Stomach (tissue), 8 donors: ENCODE measurements at regions not wholly inside any gene's neighbourhood (a gene's known extent, or its start where the extent isn't known, plus 50 kb on each side); places are given as distances from the start of the nearest gene placed in this dataset.

Experiments
- DNase-seq, 2 donors: peaks; one replicate each; pipeline versions ENCODE4 v3.0.0 to v3.0.0-alpha.2; 2013 to 2019
- H3K27ac ChIP-seq, 5 donors: fragments of 200-600 bp in 4 of 5; sonication (generic) in 4 of 5; one replicate each; pipeline ENCODE4 v1.5.1; 2013 to 2019; ENCODE audit warnings: mild to moderate bottlenecking in 1 of 5, moderate library complexity in 1 of 5
- H3K27me3 ChIP-seq, 3 donors: fragments of 200-600 bp; sonication (generic); one replicate each; pipeline ENCODE4 v1.5.1; 2017 to 2019; ENCODE audit warnings: mixed run types in 1 of 3
- H3K36me3 ChIP-seq, 4 donors: fragments of 200-600 bp; sonication (generic); 1 replicate in 3 of 4; 2 replicates in 1 of 4; pipeline ENCODE4 v1.5.1; 2016 to 2019
- H3K4me1 ChIP-seq, 4 donors: fragments of 200-600 bp; sonication (generic); one replicate each; pipeline ENCODE4 v1.5.1; 2016 to 2019
- H3K4me3 ChIP-seq, 4 donors: fragments of 200-600 bp; sonication (generic) in 3 of 4; one replicate each; pipeline ENCODE4 v1.5.1; 2016 to 2019; ENCODE audit warnings: mild to moderate bottlenecking in 1 of 4
- H3K9me3 ChIP-seq, 4 donors: fragments of 200-600 bp; sonication (generic); one replicate each; pipeline ENCODE4 v1.5.1; 2016 to 2019
- CTCF ChIP-seq, 7 experiments: fragments of 450-650 bp in 4 of 7; fragments of 200-600 bp in 3 of 7; sonication (generic) in 3 of 7; IDR thresholded peaks; one replicate each; pipeline ENCODE4 v1.5.1; 2016 to 2019; ENCODE audit warnings: antibody characterized with exemption in 7 of 7, control low read depth in 2 of 7, mild to moderate bottlenecking in 1 of 7
- EP300 ChIP-seq: sonication (generic); formaldehyde crosslinking; IDR thresholded peaks from one replicate; pipeline ENCODE4 v1.6.1; 2017; ENCODE audit warnings: antibody characterized with exemption
- POLR2A ChIP-seq, 4 donors: fragments of 450-650 bp; IDR thresholded peaks; one replicate each; pipeline ENCODE4 v1.6.1; 2016; ENCODE audit warnings: antibody characterized with exemption in 4 of 4, control low read depth in 2 of 4, mild to moderate bottlenecking in 1 of 4, moderate library complexity in 1 of 4
- POLR2AphosphoS5 ChIP-seq, 3 donors: sonication (generic); formaldehyde crosslinking; IDR thresholded peaks; one replicate each; pipeline ENCODE4 v1.6.1; 2016; ENCODE audit warnings: antibody characterized with exemption in 3 of 3
- WGBS, 5 donors: extraction: QIAGEN DNeasy Blood & Tissue Kit in 3 of 5; methylation state at CpG; one replicate each; pipeline versions ENCODE4 v1.1.5 to v1.1.7; 2013 to 2018; 5-methylcytosine and 5-hydroxymethylcytosine counted together
- intact Hi-C: fragments of 100-400 bp; cut with DNase I; formaldehyde crosslinking; loops from one replicate; pipeline ENCODE4 v1.15.1; 2023; ENCODE audit warnings: low total_unique reads
- donor health status: healthy with polysubstance abuse.
- donor health status: Bipolar disorder and iron deficiency.
- donor health status: healthy.

DNA sequence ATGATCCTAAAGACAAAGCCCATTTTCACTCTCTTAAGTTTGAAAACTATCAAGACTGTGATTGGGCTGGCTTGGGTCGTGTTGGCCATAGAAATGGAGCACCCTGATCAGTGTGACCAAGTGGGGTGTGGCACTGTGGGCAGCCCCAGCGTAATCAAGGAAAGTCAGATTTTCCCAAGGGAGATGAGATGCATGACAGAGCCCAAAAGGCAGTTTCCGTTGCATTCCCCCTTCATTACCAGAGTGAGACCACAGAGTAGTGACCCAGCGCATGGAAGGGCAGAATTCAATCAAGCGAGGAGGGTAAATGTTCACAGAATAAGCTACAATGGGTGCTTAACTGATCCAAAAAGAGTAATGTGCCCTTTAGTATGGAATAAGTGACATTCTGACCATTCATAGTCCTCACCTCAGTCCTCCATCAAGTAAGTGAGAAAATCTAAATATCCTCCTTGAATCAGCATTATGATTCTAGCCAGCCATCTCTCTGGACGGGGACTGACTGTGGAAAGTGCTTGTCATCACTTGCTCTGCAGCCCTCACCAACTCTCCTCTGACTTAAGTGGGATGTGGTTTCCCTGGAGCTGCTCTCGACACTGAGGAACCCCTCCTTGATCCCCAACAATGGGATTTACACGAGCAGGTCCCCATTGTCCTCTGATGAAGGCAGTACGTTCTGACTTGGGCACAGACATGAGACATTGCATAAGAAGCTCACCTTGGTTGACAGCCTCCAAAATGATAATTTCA, 430.5 kb downstream of the OCA2 start:
- intact Hi-C loops: no loop called here
- DNase-seq: no peak
- H3K27ac ChIP-seq: no peak overlapping the region
- H3K4me1 ChIP-seq: peaks cover 0 to 8% (median 4%) of the 10 kb centered on the region in 4 donors
- no peak overlapping the region for H3K4me3 ChIP-seq
- no peaks in the 10 kb centered on the region for H3K36me3 ChIP-seq
- no peak for TF ChIP-seq CTCF (IDR thresholded peaks at IDR 0.05)
- H3K27me3 ChIP-seq: no peaks in the 10 kb centered on the region
- WGBS, 5 donors: 69 to 85% (median 72%) methylated on average over 9 of the region's 9 CpGs
- peaks cover 0 to 6% (median 0%) of the 10 kb centered on the region in 4 donors for H3K9me3 ChIP-seq

DNA sequence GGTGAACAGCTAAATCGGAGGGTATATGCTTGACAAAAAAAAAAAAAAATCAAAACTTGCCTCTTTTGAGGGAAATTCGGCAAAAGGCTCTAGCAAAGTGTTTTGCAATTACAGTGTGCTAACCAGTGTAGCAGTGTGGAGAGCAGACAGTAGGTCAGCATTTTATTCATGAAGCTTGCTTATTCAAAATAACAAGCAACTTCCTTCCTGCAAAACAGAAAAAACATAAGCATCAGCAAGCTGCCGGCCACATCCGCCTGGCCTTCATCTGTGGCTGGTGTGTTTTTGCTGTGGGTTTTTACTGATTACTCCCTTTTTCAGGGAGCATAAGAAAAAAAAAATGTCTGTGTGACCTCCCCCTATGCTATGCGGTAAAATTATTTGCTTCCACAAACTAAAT, 434.1 kb downstream of the OCA2 start:
- Histone ChIP-seq H3K27ac (no peak overlapping the region), H3K4me3 (no peak overlapping the region), H3K36me3 (no peaks in the 10 kb centered on the region), H3K9me3 (peaks cover 0 to 20% (median 10%) of the 10 kb centered on the region in 4 donors), H3K27me3 (no peaks in the 10 kb centered on the region), H3K4me1 (no peaks in the 10 kb centered on the region)
- no peak for DNase-seq
- TF ChIP-seq CTCF (IDR thresholded peaks at IDR 0.05): no peak
- intact Hi-C loops: no loop called here
- WGBS, 5 donors: 67 to 82% (median 72%) methylated on average over 5 of the region's 5 CpGs

- Histone ChIP-seq H3K36me3 (no peaks in the 10 kb centered on the region), H3K4me3 (no peak overlapping the region), H3K4me1 (no peaks in the 10 kb centered on the region), H3K27ac (no peak overlapping the region), H3K9me3 (peaks cover 0 to 21% (median 10%) of the 10 kb centered on the region in 4 donors), H3K27me3 (no peaks in the 10 kb centered on the region)
- no peak for TF ChIP-seq EP300
- no peak for TF ChIP-seq POLR2AphosphoS5 (IDR thresholded peaks at IDR 0.05)
- no peak for TF ChIP-seq POLR2A (IDR thresholded peaks at IDR 0.05)
- TF ChIP-seq CTCF (IDR thresholded peaks at IDR 0.05): no peak
- no peak for DNase-seq
- intact Hi-C loops: no loop called here
Observed at GRCh38 chr15:27662892-27663291, 436.2 kb downstream of the OCA2 start.

GRCh38 chr15:27660676-27661075, 438.4 kb downstream of the OCA2 start:
- TF ChIP-seq POLR2A (IDR thresholded peaks at IDR 0.05) (no peak), CTCF (IDR thresholded peaks at IDR 0.05) (no peak), EP300 (no peak), POLR2AphosphoS5 (IDR thresholded peaks at IDR 0.05) (no peak)
- intact Hi-C loops: no loop called here

More at GRCh38 chr15:27660676-27661075, 438.4 kb downstream of the OCA2 start:
- Histone ChIP-seq H3K27me3 (no peaks in the 10 kb centered on the region), H3K36me3 (no peaks in the 10 kb centered on the region), H3K9me3 (peaks cover 0 to 41% (median 17%) of the 10 kb centered on the region in 4 donors), H3K4me1 (no peaks in the 10 kb centered on the region), H3K27ac (no peak overlapping the region), H3K4me3 (no peak overlapping the region)
- DNase-seq: no peak
